IgD-negative memory B cell (primary cell): ENCODE measurements at regions not wholly inside any gene's neighbourhood (a gene's known extent, or its start where the extent isn't known, plus 50 kb on each side); places are given as distances from the start of the nearest gene placed in this dataset.

Experiments
- H3K27ac Mint-ChIP-seq, 3 donors: one replicate each; pipeline ENCODE4 v1.8.0; 2020 to 2022; ENCODE audit warnings: mild to moderate bottlenecking in 3 of 3, mixed read lengths in 3 of 3, moderate library complexity in 1 of 3
- H3K27me3 Mint-ChIP-seq: one replicate; pipeline ENCODE4 v1.8.0; 2021; ENCODE audit warnings: mixed read lengths
- H3K36me3 Mint-ChIP-seq: one replicate; pipeline ENCODE4 v1.8.0; 2020; ENCODE audit warnings: mild to moderate bottlenecking, mixed read lengths
- H3K4me1 Mint-ChIP-seq, 3 donors: one replicate each; pipeline ENCODE4 v1.8.0; 2020 to 2022; ENCODE audit warnings: mixed read lengths in 3 of 3, mild to moderate bottlenecking in 1 of 3
- H3K4me3 Mint-ChIP-seq, 4 donors: one replicate each; pipeline ENCODE4 v1.8.0; 2020 to 2022; ENCODE audit warnings: mild to moderate bottlenecking in 4 of 4, mixed read lengths in 4 of 4, moderate library complexity in 3 of 4
- H3K9me3 Mint-ChIP-seq, 3 donors: one replicate each; pipeline ENCODE4 v1.8.0; 2020 to 2021; ENCODE audit warnings: mixed read lengths in 3 of 3, mild to moderate bottlenecking in 1 of 3

DNA sequence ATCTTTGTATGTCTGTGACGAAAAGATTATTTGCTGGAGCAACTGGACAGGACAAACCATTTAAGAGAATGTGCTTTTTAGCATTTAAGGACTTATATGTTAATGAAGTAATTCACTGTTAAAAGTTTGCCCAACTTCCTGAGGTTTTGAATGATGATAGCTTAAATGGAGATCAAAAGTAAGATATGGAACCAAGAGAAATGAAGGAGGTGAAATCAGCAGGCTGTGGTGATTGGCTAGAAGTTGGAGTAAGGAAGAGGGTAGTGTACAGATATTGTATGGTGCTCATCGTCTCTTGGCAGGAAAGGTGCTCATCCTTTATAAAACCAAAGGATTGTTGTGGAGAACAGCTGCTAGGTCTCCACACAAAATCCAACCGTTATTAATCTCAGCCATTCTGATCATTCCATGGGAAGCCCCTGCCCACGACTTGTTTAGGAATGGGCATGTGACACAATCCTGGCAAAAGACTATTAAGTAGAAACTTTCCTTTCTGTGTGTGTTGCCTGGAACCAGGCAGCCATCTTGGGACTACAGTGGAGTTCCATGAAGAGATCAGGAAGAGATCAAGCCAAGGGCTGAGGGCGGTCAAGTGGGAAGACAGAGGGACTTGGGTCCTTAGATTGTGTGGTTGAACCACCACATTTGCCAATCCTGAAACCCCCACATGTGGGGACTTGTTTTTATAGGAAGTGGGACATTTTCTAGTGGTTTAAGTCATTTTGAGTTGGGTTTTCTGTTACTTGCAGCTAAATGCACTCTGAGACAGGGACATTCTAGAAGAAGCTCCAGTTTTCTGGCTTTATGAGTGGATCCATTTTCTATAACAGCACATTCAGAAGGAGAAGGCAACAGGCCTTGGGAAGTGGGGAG is 56.8 kb upstream of the CHST11 start:
- Mint-ChIP-seq H3K27me3 (no peaks in the 10 kb centered on the region), H3K4me1 (no peaks in the 10 kb centered on the region), H3K4me3 (no peak overlapping the region), H3K36me3 (peaks cover 2% of the 10 kb centered on the region), H3K27ac (peak overlapping the region in 1 of 3 donors; percentile 73), H3K9me3 (peaks cover 0 to 6% (median 3%) of the 10 kb centered on the region in 3 donors)

DNA sequence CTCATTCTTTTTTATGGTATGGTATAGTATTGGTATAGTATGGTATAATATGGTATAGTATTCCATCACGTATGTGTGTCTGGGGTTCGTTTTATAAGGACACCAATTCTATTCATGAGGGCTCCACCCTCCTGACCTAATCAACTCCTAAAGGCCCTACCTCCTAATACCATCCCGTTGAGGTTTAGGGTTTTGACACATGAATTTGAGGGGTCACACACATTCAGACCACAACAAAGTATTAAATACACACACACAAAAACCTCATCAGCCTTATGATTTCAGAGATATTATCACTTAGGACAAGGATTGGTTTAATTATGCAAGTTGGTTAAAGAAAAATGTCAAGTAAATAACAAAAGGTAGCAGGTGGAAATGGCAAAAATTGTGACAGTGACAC is 54.1 kb upstream of the CHST11 start:
- Mint-ChIP-seq H3K4me1 (no peaks in the 10 kb centered on the region), H3K27me3 (no peaks in the 10 kb centered on the region), H3K36me3 (peaks cover 1% of the 10 kb centered on the region), H3K27ac (no peak overlapping the region), H3K9me3 (no peaks in the 10 kb centered on the region), H3K4me3 (no peak overlapping the region)

DNA sequence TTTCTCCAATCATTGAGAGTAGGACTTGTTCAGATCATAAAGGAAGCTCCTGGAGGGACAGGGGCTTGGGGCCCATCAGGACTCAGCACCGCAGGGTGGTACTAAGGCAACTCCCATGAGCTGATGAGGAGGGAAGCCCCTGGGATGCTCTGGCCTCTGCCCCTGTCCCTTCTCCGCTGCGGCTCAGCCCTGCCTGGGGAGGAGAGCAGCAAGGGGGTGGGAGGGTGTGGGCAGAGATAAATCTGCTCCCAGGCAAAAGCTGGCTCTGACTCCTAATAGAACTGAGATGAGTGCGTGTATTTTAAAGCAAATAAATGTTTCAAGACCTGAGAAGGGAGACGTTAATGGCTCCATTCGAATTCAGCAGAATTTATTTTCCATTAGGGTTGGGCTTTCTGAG is 52.0 kb upstream of the CHST11 start:
- no peaks in the 10 kb centered on the region for H3K9me3 Mint-ChIP-seq
- H3K27me3 Mint-ChIP-seq: no peaks in the 10 kb centered on the region
- H3K4me3 Mint-ChIP-seq: no peak overlapping the region
- peaks cover 1% of the 10 kb centered on the region for H3K36me3 Mint-ChIP-seq
- H3K27ac Mint-ChIP-seq: peak overlapping the region in 1 of 3 donors; percentile 69
- no peaks in the 10 kb centered on the region for H3K4me1 Mint-ChIP-seq

DNA sequence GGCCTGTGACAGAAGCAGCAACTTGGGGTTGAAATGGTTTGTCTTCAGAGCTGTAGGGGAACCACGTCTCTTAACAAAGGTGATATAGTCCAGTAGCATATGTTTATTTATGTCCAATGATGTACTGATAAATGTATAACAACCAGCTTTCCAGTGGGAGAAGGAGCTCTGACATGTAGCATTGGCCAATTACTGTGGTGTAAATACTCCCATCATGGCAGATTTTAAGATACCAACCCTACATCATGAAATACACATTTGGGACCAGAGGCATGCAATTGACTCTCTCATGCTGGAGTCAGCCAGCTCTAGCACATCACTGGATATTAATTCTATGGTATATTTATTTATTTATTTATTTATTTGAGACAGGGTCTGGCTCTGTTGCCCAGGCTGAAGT is 50.6 kb upstream of the CHST11 start:
- H3K9me3 Mint-ChIP-seq: no peaks in the 10 kb centered on the region

More for the DNA sequence above, 50.6 kb upstream of the CHST11 start:
- no peaks in the 10 kb centered on the region for H3K27me3 Mint-ChIP-seq
- no peak overlapping the region for H3K27ac Mint-ChIP-seq
- H3K4me3 Mint-ChIP-seq: no peak overlapping the region
- no peaks in the 10 kb centered on the region for H3K4me1 Mint-ChIP-seq
- H3K36me3 Mint-ChIP-seq: peaks cover 1% of the 10 kb centered on the region
